ENCODE measurements at regions not wholly inside any gene's neighbourhood (a gene's known extent, or its start where the extent isn't known, plus 50 kb on each side); places are given as distances from the start of the nearest gene placed in this dataset.
A peak's percentile ranks its signal among the peaks of the same experiment; 100 is the strongest.

GRCh38 chr5:133714161-133714915 lies 102.0 kb upstream of the FSTL4 start:
- no peaks in the 10 kb centered on the region for H3K4me1 Mint-ChIP-seq
- peaks cover 5% of the 10 kb centered on the region for H3K27me3 Mint-ChIP-seq (ENCODE audit: insufficient read depth)
- no peaks in the 10 kb centered on the region for H3K9me3 ChIP-seq (ENCODE audit: control insufficient read depth, low read length)
- TF ChIP-seq, protein P1, sequence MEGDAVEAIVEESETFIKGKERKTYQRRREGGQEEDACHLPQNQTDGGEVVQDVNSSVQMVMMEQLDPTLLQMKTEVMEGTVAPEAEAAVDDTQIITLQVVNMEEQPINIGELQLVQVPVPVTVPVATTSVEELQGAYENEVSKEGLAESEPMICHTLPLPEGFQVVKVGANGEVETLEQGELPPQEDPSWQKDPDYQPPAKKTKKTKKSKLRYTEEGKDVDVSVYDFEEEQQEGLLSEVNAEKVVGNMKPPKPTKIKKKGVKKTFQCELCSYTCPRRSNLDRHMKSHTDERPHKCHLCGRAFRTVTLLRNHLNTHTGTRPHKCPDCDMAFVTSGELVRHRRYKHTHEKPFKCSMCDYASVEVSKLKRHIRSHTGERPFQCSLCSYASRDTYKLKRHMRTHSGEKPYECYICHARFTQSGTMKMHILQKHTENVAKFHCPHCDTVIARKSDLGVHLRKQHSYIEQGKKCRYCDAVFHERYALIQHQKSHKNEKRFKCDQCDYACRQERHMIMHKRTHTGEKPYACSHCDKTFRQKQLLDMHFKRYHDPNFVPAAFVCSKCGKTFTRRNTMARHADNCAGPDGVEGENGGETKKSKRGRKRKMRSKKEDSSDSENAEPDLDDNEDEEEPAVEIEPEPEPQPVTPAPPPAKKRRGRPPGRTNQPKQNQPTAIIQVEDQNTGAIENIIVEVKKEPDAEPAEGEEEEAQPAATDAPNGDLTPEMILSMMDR (conservative IDR thresholded peaks at IDR 0.05) = no peak
- no peak for DNase-seq
- H3K27ac ChIP-seq (ENCODE audit: low read depth, low read length) = no peak overlapping the region
- no peaks in the 10 kb centered on the region for H3K36me3 ChIP-seq (ENCODE audit: control insufficient read depth, insufficient read depth, low read length)
- no peaks in the 10 kb centered on the region for H3K9me3 Mint-ChIP-seq
- no peak overlapping the region for H3K4me3 ChIP-seq (ENCODE audit: low read length)
- no peak overlapping the region for H3K9ac ChIP-seq (ENCODE audit: extremely low read depth, low read length, poor library complexity, severe bottlenecking)
- no peaks in the 10 kb centered on the region for H3K4me1 ChIP-seq (ENCODE audit: control insufficient read depth, insufficient read depth, low read length)
- no peaks in the 10 kb centered on the region for H3K27me3 ChIP-seq (ENCODE audit: control insufficient read depth, insufficient read depth, low read length, poor library complexity, severe bottlenecking)
- no peak overlapping the region for H3K27ac Mint-ChIP-seq
- no peaks in the 10 kb centered on the region for H3K36me3 Mint-ChIP-seq (ENCODE audit: low read depth)
- H3K4me3 Mint-ChIP-seq = no peak overlapping the region
- 87 to 92% methylated on average over 10 to 12 of the region's 12 CpGs for WGBS, 2 experiments (ENCODE audit: insufficient coverage in 1 of 2, insufficient read length in 1 of 2)

DNA sequence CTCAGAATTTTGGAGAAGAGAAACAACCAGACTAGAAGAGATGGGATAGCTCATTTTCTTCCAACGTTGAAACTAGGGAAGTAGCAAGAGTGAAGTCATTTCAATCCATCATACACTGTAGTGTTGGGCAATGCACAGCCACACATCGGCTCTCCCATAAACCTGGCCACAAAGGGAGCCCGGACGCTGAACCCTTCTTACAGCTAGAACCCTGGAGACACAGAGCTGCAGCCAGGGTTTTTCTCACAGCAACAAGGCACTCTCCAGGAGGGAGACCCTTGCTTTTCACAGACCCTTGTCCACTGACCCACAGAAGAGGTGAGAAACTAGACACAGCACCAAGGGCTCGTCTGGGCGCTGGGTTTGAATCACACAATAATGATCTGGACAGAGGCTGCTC lies 101.4 kb upstream of the FSTL4 start:
- Histone ChIP-seq H3K9me3 (ENCODE audit: control insufficient read depth, low read length) (no peaks in the 10 kb centered on the region), H3K36me3 (ENCODE audit: control insufficient read depth, insufficient read depth, low read length) (no peaks in the 10 kb centered on the region), H3K9ac (ENCODE audit: extremely low read depth, low read length, poor library complexity, severe bottlenecking) (no peak overlapping the region), H3K4me3 (ENCODE audit: low read length) (no peak overlapping the region), H3K27ac (ENCODE audit: low read depth, low read length) (no peak overlapping the region), H3K4me1 (ENCODE audit: control insufficient read depth, insufficient read depth, low read length) (no peaks in the 10 kb centered on the region), H3K27me3 (ENCODE audit: control insufficient read depth, insufficient read depth, low read length, poor library complexity, severe bottlenecking) (no peaks in the 10 kb centered on the region)
- Mint-ChIP-seq H3K36me3 (ENCODE audit: low read depth) (no peaks in the 10 kb centered on the region), H3K27me3 (ENCODE audit: insufficient read depth) (peaks cover 5% of the 10 kb centered on the region), H3K4me1 (no peaks in the 10 kb centered on the region), H3K4me3 (no peak overlapping the region), H3K9me3 (no peaks in the 10 kb centered on the region), H3K27ac (no peak overlapping the region)
- TF ChIP-seq, protein P1 (conservative IDR thresholded peaks at IDR 0.05) = no peak
- WGBS, 2 experiments (ENCODE audit: insufficient coverage in 1 of 2, insufficient read length in 1 of 2) = 83 to 91% methylated on average over 4 to 6 of the region's 6 CpGs
- no peak for DNase-seq

DNA sequence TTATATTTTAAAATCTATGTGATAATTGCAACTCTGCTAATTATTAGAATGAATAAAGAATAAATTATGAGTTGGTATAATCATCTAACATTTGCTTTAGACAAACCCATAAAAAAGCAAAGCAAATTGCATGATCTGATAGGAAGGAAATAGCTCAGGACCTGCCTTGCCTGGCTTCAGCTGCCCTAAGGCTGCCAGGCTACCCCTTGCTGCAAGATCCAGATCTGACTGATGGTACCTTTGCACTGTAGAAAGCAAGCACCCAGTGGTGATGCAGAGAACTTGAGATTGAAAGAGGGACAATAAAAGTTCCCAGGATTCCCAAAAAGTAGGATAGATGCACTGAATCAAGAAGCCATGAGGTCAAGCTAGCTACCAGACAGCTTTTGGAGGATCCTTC lies 100.9 kb upstream of the FSTL4 start:
- Mint-ChIP-seq H3K27ac (no peak overlapping the region), H3K27me3 (ENCODE audit: insufficient read depth) (peaks cover 5% of the 10 kb centered on the region), H3K4me3 (no peak overlapping the region), H3K4me1 (no peaks in the 10 kb centered on the region), H3K36me3 (ENCODE audit: low read depth) (no peaks in the 10 kb centered on the region), H3K9me3 (no peaks in the 10 kb centered on the region)
- Histone ChIP-seq H3K4me1 (ENCODE audit: control insufficient read depth, insufficient read depth, low read length) (no peaks in the 10 kb centered on the region), H3K9ac (ENCODE audit: extremely low read depth, low read length, poor library complexity, severe bottlenecking) (no peak overlapping the region), H3K9me3 (ENCODE audit: control insufficient read depth, low read length) (no peaks in the 10 kb centered on the region), H3K4me3 (ENCODE audit: low read length) (no peak overlapping the region), H3K27me3 (ENCODE audit: control insufficient read depth, insufficient read depth, low read length, poor library complexity, severe bottlenecking) (no peaks in the 10 kb centered on the region), H3K27ac (ENCODE audit: low read depth, low read length) (no peak overlapping the region), H3K36me3 (ENCODE audit: control insufficient read depth, insufficient read depth, low read length) (no peaks in the 10 kb centered on the region)
- no peak for DNase-seq
- TF ChIP-seq, protein P1 (conservative IDR thresholded peaks at IDR 0.05) = peak; percentile 21

Measured in endodermal cell (in vitro differentiated cells).